ENCODE measurements at regions not wholly inside any gene's neighbourhood (a gene's known extent, or its start where the extent isn't known, plus 50 kb on each side); places are given as distances from the start of the nearest gene placed in this dataset.
"Not testable (repeated sequence)": the region's sequence is repeated elsewhere in the genome, so short reads cannot be mapped to it uniquely, and the experiment has no call there.

- intact Hi-C loops (cut with DNase I): no loop called here
- DNase-seq (no peak), ATAC-seq (no peak)
These were observed 192.7 kb upstream of the SLC35B3 start for GRCh38 chr6:8628063-8628462.

GRCh38 chr6:8627085-8627861 lies 191.9 kb upstream of the SLC35B3 start:
- intact Hi-C loops (cut with DNase I): no loop called here
- DNase-seq (no peak), ATAC-seq (peak in 1 of 2 donors; percentile 70)

- ATAC-seq (no peak), DNase-seq (no peak)
- intact Hi-C loops (cut with DNase I): no loop called here
These were observed 189.3 kb upstream of the SLC35B3 start for GRCh38 chr6:8624665-8625064.

- DNase-seq: no peak
- no peak for ATAC-seq
- intact Hi-C loops (cut with DNase I): no loop called here
These were observed 188.1 kb upstream of the SLC35B3 start for GRCh38 chr6:8623441-8623840.

GRCh38 chr6:8619853-8620252 lies 184.5 kb upstream of the SLC35B3 start:
- ATAC-seq (no peak), DNase-seq (no peak)
- intact Hi-C loops (cut with DNase I): no loop called here

GRCh38 chr6:8619408-8619807 lies 184.1 kb upstream of the SLC35B3 start:
- peak; percentile 14 for DNase-seq
- ATAC-seq; intact Hi-C loops (cut with DNase I): not testable (repeated sequence)

- intact Hi-C loops (cut with DNase I): no loop called here
- no peak for DNase-seq
- no peak for ATAC-seq
These were observed 173.4 kb upstream of the SLC35B3 start for GRCh38 chr6:8608737-8609136.

- intact Hi-C loops (cut with DNase I): no loop called here
- no peak for DNase-seq
- no peak for ATAC-seq
These were observed 154.8 kb upstream of the SLC35B3 start for GRCh38 chr6:8589941-8590729.

DNA sequence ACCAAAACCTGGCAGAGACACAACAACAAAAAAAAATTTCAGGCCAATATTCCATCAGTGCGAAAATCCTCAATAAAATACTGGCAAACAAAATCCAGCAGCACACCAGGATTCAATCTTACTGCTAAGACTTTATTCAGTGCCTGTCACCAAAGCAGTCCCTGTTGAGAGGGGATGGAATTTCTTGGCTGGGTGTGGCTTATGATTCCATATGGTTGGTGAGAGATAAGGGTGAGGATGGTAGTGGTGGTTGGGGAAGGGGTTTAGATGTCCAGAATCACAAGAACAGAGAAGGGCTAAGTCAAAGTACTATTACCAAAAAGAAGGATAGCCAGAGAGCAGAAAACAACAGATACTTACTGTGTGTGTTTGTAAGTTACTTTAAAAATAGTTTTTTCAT lies 152.8 kb upstream of the SLC35B3 start:
- ATAC-seq (no peak), DNase-seq (no peak)
- intact Hi-C loops (cut with DNase I): no loop called here

DNA sequence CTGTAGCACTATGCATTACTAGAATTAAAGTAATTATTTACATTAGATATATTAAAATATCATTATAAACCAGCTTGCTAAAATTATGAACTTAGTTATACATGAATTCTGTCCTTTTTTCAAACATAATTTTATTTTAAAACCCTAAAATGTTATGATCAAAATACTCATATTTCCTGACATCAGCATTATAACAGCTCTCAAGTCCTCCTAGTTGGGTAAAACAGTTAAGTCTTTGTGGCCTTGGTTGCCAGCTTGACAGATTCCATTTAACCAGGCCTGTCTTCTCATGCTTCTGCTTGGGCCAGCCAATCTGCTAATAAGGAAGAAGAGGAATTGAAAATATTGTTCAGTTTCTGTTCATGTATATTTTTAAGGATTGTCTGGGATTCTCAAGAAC lies 147.9 kb upstream of the SLC35B3 start:
- intact Hi-C loops (cut with DNase I): no loop called here
- ATAC-seq (no peak), DNase-seq (no peak)

DNA sequence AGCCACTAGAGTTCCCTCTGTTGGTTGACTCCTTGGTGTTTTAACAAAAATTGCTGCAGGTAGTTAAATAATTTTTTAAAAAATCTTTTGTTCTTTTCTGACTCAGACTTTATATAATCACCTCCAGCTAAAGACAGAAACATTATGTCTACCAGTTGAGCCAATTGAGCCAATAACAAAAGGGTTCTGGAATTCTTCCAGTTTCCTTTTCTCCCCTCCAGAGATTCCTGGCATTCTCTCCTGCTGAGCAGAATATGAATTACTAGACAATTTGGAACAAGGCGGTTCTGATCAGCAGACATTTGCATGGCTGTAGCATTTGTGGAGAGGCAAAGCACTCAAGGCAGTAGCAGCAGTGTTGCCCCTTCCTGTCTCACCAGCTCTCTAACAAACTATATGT lies 144.0 kb upstream of the SLC35B3 start:
- DNase-seq (no peak), ATAC-seq (no peak)
- intact Hi-C loops (cut with DNase I): no loop called here

- no peak for ATAC-seq
- no peak for DNase-seq
- intact Hi-C loops (cut with DNase I): no loop called here
These were observed 142.7 kb upstream of the SLC35B3 start for GRCh38 chr6:8578006-8578405.

DNA sequence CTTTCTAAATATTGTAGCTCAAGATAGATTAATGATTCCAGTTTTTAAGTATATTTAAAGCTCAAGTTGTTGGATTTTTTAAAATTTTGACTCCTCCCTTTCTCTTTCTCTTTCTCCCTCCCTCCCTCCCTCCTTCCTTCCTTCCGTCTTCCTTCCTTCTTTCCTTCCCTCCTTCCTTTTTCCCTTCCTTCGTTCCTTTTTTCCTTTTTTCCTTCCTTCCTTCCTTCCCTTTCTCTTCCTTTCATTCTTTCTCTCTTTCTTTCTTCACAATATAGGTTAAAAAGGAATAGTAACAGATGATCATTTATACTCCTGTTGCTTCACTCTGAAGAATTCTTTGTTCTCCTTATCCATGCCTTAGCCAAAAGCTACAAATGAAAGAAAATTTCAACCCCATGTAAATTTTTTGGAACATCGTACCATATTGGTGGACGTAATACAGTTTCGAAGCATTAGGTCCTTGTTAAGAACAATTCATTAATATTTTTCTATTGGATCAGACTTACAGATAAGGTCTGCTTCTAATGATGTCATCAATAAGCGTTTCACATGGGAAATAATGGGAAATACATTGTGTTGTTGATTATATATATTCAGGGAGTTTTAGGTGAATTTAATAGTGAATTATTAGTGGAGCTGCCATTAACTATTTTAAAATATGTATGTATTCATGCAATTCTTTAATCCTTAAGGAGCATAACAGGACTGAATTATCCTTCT lies 139.6 kb upstream of the SLC35B3 start:
- DNase-seq (no peak), ATAC-seq (no peak)
- intact Hi-C loops (cut with DNase I): no loop called here

- ATAC-seq (no peak), DNase-seq (no peak)
- intact Hi-C loops (cut with DNase I): no loop called here
These were observed 139.0 kb upstream of the SLC35B3 start for GRCh38 chr6:8574311-8574710.

DNA sequence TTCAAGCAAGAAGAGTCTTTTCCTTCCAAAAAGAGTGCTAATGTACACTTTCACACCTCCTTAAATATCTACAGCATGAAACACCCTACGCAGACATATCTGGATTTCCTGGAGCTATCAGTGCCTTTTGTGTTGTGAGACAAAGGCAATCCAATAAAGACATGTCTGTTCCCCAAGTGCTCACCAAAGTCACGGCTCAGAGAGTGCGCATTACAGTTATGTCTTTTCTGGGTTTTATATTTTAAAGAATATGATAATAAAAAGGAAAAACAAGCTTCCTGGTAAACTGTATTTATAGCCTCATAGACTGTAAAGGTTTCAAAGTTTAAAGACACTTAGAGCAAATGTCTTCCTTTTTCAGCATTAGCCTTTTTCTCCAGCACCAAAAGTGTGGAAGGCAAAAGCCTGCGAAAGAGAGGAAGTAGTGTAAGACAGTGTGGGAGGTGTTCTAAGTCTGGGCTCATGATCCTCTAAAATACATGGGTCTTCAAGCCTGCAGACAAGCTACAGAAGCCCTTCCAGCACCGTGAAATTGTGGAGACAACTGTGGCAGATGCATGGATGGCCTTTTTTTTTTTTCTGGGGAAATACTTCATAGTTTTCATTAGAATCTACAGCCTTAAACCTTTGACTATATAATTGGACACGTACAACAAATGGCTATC lies 135.0 kb upstream of the SLC35B3 start:
- DNase-seq: no peak
- intact Hi-C loops (cut with DNase I): no loop called here
- ATAC-seq: no peak

GRCh38 chr6:8562125-8562524 lies 126.8 kb upstream of the SLC35B3 start:
- DNase-seq (no peak), ATAC-seq (no peak)
- intact Hi-C loops (cut with DNase I): no loop called here

DNA sequence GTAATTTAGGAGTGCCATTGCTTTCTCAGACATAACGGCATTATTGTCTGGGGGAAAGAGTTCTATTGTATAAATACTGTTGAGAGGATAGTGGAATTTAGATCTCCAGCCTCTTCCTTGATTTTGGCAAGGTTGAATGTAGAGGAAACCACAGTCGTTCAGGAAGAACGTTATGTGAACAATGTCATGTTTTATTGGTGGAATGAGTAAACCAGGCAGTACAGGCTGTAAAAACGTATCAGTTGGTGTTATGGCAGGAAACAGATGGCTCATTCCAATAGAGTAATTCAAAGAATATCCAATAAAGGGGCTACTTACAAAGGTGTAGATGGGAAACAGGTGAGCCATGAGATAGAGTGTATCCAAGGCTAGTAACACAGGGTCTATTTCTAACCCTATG lies 123.6 kb upstream of the SLC35B3 start:
- no peak for DNase-seq
- ATAC-seq: no peak
- intact Hi-C loops (cut with DNase I): no loop called here

DNA sequence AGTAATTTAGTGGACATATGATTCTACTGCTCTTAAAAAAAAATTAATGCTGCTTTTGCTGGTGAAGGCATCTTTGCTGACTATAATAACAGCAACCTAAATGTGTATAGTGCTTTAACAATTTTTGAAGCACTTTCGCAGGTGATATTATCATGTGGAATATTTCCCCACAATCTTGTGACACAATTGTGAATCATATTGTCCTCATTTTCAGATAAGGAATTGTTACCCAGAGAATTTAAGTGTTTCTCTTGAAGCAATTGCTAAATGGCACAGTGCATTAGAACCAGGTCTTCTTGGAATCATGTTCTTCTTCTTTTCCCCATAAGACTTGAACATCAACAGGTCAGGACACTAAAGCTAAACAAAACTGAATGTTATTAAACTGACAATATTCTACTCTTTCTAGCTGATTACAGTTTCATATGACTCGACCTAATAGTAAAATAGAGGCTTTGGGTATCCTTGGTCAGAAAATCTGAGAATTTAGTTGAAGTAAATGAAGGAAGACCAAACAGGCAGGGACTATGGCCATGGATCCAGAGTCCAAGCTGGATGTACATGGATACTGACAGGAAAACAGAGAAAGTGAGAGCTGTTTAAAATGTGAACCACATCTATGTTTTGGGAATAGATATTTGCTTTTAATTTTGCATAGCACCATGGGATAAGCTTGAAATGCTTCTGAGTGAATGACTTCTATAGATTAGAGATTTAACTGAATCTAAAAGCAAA lies 121.8 kb upstream of the SLC35B3 start:
- intact Hi-C loops (cut with DNase I): no loop called here
- DNase-seq: no peak
- no peak for ATAC-seq

DNA sequence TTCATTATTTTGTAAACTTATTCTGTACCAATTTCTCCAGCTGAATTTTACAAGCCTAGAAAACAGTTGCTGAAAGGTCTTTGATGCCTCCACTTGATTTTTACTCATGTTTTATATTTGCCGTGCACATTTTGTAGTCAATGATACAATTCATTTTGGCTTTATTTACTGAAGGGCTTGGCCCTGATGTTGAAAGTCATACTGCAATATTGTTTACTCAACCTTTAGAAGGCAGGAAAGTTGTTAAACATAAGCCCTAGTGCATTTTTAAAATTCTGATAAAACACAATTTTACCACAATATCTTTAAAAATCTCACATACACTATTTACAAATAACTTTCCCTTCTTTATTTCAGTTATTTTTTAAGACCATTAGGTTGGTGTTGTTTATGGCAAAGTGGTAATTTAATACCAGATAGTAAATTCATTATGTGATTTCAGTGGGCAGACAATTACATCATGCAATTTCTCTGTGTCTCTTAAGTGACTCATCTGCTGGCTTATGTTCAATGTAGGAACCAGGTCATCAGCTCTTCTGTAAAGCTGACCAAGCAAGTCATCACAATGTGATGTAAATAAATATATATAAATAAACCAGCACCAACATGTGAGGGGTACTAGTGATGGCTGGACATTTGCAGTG lies 121.1 kb upstream of the SLC35B3 start:
- DNase-seq: no peak
- intact Hi-C loops (cut with DNase I): no loop called here
- ATAC-seq: peak in 1 of 2 donors; percentile 46

Data from left cardiac atrium (tissue), 4 donors.